Esophagus muscularis mucosa (tissue), 4 donors: ENCODE measurements at regions not wholly inside any gene's neighbourhood (a gene's known extent, or its start where the extent isn't known, plus 50 kb on each side); places are given as distances from the start of the nearest gene placed in this dataset.

ENCODE experiments used
- CTCF ChIP-seq, 3 experiments: fragments of 200-600 bp in 2 of 3; fragments of 450-650 bp in 1 of 3; sonication (generic) in 2 of 3; IDR thresholded peaks; one replicate each; pipeline ENCODE4 v1.5.1; 2017 to 2019; ENCODE audit warnings: antibody characterized with exemption in 3 of 3, mild to moderate bottlenecking in 2 of 3, moderate library complexity in 1 of 3
- EP300 ChIP-seq: sonication (generic); formaldehyde crosslinking; IDR thresholded peaks from one replicate; pipeline ENCODE4 v1.6.1; 2017; ENCODE audit warnings: antibody characterized with exemption
- POLR2A ChIP-seq: fragments of 450-650 bp; IDR thresholded peaks from one replicate; pipeline ENCODE4 v1.6.1; 2017; ENCODE audit warnings: antibody characterized with exemption, moderate library complexity, mild to moderate bottlenecking, low read depth

- TF ChIP-seq EP300 (no peak), CTCF (IDR thresholded peaks at IDR 0.05) (no peak), POLR2A (no peak)
Observed at GRCh38 chr19:29384656-29385055, 141.1 kb upstream of the VSTM2B start.
